GM18505 (cell line): ENCODE measurements at regions not wholly inside any gene's neighbourhood (a gene's known extent, or its start where the extent isn't known, plus 50 kb on each side); places are given as distances from the start of the nearest gene placed in this dataset.

Experiments used
- ATAC-seq: cut with Tn5 transposase; IDR thresholded peaks from one replicate; pipeline ENCODE4 v1.9.1; 2021; ENCODE audit not compliant: unreplicated experiment
- POLR2A ChIP-seq: IDR thresholded peaks from 4 replicates; pipeline ENCODE4 v1.6.1; 2011; ENCODE audit warnings: borderline replicate concordance; ENCODE audit not compliant: insufficient read depth, insufficient read length; ENCODE audit errors: extremely low read depth

- no peak for ATAC-seq
- no peak for TF ChIP-seq POLR2A
These were observed 310.1 kb upstream of the SPOCK3 start for GRCh38 chr4:167544391-167544790.

- ATAC-seq: no peak
- TF ChIP-seq POLR2A: no peak
These were observed 315.7 kb upstream of the SPOCK3 start for GRCh38 chr4:167550021-167550420.

GRCh38 chr4:167555338-167556022 is 321.2 kb upstream of the SPOCK3 start:
- peak; percentile 81 for ATAC-seq
- no peak for TF ChIP-seq POLR2A

- no peak for TF ChIP-seq POLR2A
- no peak for ATAC-seq
These were observed 344.6 kb upstream of the SPOCK3 start for GRCh38 chr4:167578906-167579305.

- no peak for ATAC-seq
- no peak for TF ChIP-seq POLR2A
These were observed 347.2 kb upstream of the SPOCK3 start for GRCh38 chr4:167581449-167581965.

- ATAC-seq: no peak
- TF ChIP-seq POLR2A: no peak
These were observed 353.1 kb upstream of the SPOCK3 start for GRCh38 chr4:167587361-167587760.

- TF ChIP-seq POLR2A: no peak
These were observed 361.6 kb upstream of the SPOCK3 start for GRCh38 chr4:167595898-167596297.

GRCh38 chr4:167602157-167602556 is 367.9 kb upstream of the SPOCK3 start:
- no peak for ATAC-seq
- no peak for TF ChIP-seq POLR2A

More at GRCh38 chr4:167595898-167596297, 361.6 kb upstream of the SPOCK3 start:
- ATAC-seq: no peak

GRCh38 chr4:167606551-167606950 is 372.3 kb upstream of the SPOCK3 start:
- no peak for ATAC-seq
- no peak for TF ChIP-seq POLR2A

- ATAC-seq: no peak
- no peak for TF ChIP-seq POLR2A
These were observed 379.1 kb upstream of the SPOCK3 start for GRCh38 chr4:167613381-167613780.

- no peak for TF ChIP-seq POLR2A
- no peak for ATAC-seq
These were observed 380.6 kb upstream of the SPOCK3 start for GRCh38 chr4:167614866-167615265.

- no peak for ATAC-seq
- no peak for TF ChIP-seq POLR2A
These were observed 382.2 kb upstream of the SPOCK3 start for GRCh38 chr4:167616476-167616875.

- ATAC-seq: peak; percentile 99
- TF ChIP-seq POLR2A: no peak
These were observed 388.4 kb upstream of the SPOCK3 start for GRCh38 chr4:167622481-167623240.

- no peak for TF ChIP-seq POLR2A
- no peak for ATAC-seq
These were observed 388.9 kb upstream of the SPOCK3 start for GRCh38 chr4:167623241-167623572.

GRCh38 chr4:167629272-167629671 is 395.0 kb upstream of the SPOCK3 start:
- no peak for TF ChIP-seq POLR2A
- no peak for ATAC-seq

GRCh38 chr4:167642250-167642649 is 408.0 kb upstream of the SPOCK3 start:
- no peak for ATAC-seq
- no peak for TF ChIP-seq POLR2A
